Islet precursor cell (in vitro differentiated cells): ENCODE measurements at regions not wholly inside any gene's neighbourhood (a gene's known extent, or its start where the extent isn't known, plus 50 kb on each side); places are given as distances from the start of the nearest gene placed in this dataset.

ENCODE experiments used
- DNase-seq: peaks from one replicate; pipeline ENCODE4 v3.0.0-alpha.2; 2018

DNA sequence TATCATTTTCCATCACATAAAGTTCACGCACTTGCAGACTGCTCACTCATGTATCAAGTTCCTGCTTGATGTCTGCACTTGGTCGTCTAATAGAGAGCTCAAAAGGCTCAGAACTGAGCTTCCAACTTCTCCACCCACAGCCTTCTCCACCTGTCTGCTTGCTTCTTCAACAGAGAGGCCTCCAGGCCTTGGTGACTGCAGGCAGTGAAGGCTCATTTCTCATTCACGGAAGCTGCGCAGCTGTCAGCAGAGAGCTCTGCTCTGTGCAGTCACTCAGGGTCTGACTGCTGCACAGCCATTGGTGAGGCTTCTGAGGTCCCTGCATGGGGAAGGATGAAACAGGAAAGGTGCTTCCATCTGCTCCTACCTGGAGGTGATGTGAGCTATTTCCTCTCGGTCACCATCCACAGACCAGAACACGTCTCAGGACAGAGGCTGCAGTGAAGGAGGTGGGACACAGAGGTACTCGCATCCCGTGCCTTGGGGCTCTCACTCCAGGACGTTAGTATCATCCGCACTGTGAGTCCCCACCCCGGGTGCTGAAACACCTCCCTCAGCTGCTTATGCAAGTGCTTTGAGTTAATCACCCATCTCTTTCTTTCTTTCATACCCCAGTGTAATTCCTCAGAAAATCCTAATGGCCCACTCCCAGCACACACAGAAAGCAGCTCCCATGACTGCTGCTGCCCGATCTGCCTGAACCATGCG, 126.2 kb downstream of the TMEM18 start:
- no peak for DNase-seq

DNA sequence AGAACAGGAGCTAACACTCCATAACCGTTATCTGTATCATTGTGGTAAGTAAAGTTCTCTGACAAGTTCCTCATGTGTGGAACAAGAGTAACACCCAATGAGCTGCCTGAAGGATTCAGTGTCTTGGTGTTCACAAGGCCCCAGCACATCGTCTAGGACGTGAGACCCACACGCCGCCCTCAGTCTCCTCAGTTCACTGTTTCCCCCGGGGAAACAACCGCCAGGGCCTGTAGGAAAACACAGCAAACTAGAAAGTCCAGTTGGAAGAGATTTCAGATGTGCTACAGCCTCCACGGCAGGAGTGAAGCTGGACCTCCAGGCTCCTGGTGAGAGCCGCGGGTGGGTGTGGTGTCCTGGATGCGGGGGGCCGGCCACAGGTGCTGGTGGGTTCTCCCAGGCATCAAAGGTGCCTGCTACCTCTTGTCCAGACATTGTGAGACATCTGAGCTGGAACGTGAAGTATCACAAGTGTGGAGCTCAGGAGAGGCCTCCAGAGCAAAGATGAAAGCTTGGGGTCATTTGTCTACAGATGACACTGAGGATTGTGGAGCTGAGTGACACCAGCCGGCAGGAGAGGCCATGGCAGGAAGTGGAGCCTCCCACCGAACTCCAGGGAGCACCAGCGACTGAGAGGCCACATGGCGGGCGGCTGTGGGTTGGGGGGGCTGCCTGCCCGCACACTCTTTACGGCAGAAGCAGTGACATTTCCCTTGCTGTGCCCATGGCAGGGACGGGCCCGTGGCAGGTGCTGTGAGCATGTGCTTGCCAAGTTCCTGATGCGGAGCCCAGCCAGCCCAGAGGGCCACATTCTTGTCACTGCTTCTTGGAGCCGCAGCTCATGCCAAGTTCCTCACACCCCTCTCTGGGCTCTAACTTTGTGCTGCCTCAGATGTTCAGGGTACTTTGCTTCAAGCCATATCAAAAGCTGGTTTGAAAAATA, 131.2 kb downstream of the TMEM18 start:
- peak; percentile 40 for DNase-seq

DNA sequence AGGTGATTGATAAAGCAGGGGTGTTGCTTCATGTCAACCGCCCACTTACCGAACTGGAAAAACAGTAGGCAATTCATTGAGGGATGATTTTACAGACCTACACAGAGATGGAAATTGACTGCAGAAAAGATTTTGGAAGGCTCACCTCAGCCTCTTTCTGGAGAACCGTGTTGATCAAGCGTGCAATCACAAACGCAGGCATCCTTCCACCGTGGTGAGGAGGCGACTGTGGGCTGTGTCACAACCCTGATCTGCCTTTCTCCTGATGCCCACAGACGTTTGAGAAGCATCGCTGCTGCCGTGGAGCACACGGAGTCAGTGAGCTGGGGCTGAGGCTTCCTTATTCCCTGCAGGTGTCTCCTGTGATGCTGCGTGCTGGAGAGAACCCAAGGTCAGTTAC, 132.0 kb downstream of the TMEM18 start:
- DNase-seq: peak; percentile 37

DNA sequence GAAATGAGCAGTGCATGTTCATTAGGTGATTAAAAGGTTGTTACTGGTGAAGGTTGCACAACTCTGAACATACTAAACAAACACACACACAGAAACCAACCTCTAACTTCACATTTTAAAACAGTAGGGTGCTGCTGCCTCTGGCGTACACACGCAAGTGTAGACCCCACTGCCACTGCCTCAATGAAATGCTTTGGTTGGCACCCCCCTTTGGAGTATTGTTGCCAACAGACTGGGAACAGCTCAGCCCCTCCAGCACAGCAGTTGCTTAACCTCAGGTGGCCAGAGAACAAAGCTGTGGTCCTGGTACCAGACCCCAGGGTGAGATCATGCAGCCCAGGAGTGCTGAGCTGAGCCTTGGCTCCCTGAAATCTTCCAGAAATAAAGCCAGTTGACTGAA, 138.6 kb downstream of the TMEM18 start:
- no peak for DNase-seq

DNA sequence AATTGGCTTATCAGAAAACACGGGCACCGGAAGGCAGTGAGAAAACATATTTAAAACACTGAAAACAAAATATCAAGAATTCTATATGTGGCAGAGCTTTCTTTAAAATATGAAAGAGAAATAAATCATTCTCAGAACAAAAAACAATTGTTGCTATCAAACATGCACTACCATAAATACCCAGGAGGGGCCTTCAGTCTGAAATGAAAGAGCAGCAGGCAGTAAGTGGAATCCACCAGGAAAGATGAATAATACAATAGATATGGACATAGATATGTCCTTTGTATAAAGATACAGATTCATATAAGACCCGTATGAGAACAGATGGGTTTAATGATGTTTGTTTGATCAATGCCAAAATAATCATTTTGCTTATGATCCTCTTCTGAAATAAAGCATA, 142.0 kb downstream of the TMEM18 start:
- DNase-seq: no peak

DNA sequence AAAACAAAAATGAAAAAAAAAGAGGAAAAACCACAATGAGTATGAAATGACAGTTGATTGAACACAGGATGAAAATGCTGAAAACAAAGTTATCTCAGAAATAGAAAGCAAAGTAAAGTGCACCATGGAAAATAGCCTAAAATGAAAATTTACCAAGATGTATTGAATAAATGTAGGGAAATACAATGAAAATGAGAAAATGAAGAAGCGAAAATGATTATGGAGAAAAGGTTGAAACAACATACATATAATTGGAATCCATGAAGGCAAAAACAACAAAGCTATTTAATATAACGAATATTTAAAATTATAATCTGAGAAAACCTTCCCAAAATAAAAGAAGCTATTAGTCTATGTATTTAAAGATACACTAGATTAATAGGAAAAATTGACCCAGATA, 147.4 kb downstream of the TMEM18 start:
- no peak for DNase-seq

DNA sequence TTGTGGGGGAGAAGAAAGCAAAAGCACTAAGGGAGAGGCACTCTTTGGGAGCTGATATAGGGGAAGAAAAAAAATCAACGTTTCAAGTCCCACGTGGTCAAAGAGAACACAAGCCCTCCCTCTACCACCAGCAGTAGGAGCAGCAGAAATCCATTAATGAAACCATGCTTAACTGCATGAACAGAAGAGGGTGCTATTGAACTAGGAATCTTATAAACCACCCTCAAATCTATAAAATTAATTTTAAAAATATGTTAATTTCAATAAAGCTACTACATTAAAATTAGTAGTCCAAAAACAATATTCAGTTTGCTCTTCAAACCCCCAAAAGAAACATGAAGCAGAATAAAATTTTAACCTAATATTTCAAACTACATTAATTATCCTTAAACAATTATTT, 147.8 kb downstream of the TMEM18 start:
- no peak for DNase-seq

DNA sequence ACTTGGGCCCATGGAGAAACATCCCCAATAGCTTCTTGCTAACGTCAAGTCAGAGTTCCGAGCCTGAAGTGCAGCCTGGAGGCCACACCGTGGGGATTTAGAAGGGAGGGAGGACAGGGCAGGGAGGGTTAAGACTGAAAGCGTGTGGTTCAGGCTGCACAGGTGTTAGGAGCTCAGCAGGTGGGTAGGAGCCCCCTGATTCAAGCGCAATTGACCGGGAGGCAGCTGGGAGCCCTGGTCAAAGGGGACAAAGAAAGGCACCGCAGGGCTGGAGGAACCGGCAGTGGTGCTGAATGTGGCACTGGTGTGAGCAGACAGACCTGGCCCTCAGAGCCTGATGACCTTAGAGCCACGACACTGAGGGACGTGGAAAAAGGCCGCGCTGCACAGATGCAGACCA, 149.6 kb downstream of the TMEM18 start:
- DNase-seq: no peak

DNA sequence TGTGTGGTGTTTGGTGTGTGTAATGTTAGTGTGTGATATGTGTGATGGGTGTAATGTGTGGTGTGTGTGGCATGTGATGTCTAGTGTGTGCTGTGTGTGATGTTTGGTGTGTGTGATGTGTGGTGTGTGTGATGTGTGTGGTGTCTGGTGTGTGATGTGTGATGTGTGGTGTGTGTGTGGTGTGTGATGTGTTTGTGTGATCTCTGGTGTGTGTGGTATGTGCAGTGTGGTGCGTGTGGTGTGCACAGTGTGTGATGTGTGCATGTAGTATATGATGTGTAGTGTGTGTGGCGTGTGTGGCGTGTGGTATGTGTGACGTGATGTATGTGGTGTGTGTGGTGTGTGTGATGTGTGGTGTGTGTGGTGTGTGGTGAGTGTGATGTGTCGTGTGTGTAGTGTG, 150.3 kb downstream of the TMEM18 start:
- no peak for DNase-seq

DNA sequence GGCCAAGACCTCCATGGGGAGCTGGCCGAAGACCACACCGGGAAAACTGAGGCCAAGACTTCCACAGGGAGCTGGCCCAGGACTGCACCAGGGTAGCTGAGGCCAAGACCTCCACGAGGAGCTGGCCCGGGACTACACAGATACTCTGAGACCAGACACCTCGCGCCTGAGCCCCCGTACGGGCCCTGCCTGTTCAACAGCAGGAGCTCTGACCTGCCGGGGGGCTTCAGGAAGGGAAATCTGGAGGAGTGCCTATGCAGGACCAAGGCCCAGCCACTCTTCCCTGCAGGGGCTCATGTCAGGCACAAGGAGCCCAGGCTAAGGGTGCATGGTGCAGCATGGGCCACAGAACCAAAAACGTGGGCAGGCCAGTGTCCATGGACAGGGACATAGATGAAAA, 151.6 kb downstream of the TMEM18 start:
- DNase-seq: no peak

DNA sequence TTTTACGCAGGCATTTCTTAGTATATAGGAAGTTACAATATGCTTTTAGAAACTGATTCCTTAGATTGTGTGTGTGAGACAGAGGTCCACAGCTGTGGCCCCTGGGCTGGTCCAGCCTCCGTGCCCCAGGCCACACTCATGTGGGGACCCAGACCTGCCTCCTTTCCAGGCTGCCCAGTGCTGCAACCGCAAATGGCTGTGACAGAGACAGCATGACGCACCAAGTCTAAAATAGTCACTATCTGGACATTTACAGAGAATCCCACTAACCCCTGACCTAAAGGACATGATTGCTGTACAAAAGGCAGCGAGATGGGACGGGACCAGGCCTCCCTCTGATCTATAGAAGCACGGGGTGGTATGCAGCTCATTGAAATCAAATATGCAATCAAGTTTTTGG, 152.2 kb downstream of the TMEM18 start:
- no peak for DNase-seq

DNA sequence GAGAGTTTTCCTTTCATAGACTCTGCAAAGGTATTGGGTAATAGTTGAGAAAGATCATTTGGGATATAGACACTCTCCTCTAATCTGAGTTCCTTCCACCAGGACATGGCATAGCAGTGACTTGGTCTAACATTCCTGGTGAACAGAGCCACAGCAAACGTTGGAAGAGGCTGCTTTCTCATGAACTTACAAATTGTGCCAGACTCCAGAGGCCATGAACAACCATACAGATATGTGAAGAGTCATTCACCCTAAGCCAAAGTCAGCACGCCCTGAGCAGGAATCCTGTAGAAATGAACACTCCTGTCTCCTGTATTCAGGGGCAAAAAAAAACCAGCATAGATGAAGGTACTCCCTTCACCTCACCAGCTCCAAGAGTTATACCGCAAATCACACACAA, 152.8 kb downstream of the TMEM18 start:
- DNase-seq: peak; percentile 77

DNA sequence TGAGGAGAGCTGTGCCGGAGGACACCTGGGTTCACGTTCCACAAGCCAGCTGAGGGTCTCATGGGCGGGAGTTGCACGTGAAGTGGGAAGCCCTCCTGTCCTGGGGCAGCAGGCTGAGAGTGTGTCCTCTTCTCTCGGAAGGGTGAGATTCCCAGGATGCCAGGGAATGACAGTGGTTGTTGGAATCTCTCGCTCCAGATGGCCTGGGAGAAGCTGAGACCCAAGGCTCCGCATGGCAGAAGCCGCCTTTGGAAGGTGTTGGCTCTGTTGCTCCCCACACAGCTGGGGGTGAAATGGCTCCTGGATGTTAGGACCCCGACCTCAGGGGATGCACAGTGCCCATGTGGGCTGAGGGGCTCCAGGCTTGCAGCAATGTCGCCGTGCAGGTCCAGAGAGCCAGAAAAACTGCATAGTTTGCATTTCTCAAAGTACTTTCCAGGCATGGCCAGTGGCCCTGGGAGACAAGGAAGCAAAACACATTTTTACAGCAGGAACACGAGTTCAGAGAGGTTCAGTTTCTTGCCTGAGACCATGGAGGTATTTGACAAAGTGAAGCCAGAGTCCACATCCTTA, 153.4 kb downstream of the TMEM18 start:
- DNase-seq: peak; percentile 77

DNA sequence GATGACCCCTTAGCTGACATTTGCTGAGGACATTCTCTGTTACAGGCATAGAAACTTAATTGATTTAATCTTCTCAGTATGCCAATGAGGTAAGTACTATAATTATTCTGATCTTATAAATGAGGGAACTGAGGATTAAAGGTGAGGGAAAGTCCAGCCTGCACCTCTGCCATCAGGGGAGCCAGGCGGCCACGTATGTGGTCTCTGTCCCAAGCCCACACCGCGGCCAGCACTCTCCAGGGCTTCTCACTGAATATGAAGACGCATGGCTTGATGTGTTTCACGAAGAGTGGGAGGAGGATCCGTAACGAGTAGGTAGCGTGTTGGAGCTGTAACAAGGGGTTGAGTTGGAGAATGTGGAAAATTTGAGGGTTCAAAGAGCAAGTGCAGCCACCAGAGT, 154.4 kb downstream of the TMEM18 start:
- DNase-seq: no peak

DNA sequence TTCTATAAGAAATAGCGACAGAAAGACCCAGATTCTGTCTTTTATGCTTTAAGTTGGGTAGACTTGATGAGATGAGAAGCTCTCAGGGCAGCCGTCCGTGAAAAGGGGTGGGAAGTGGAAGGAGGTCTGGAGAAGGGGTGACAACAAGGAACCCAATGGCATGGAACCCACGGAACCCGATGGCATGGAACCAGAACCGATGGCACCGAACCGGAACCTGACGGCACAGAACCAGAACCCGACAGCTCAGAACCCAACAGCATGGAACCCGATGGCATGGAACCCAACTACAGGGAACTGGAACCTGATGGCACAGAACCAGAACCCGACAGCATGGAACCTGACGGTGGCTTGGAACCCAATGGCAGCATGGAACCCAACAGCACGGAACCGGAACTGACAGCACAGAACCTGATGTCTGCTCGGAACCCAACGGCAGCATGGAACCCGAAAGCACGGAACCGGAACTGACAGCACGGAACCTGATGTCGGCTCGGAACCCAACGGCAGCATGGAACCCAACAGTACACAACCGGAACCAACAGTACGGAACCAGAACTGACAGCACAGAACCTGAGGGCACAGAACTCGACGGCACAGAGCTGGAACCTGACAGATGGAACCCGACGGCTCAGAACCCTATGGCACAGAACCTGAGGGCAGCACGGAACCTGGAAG, 155.2 kb downstream of the TMEM18 start:
- DNase-seq: no peak

DNA sequence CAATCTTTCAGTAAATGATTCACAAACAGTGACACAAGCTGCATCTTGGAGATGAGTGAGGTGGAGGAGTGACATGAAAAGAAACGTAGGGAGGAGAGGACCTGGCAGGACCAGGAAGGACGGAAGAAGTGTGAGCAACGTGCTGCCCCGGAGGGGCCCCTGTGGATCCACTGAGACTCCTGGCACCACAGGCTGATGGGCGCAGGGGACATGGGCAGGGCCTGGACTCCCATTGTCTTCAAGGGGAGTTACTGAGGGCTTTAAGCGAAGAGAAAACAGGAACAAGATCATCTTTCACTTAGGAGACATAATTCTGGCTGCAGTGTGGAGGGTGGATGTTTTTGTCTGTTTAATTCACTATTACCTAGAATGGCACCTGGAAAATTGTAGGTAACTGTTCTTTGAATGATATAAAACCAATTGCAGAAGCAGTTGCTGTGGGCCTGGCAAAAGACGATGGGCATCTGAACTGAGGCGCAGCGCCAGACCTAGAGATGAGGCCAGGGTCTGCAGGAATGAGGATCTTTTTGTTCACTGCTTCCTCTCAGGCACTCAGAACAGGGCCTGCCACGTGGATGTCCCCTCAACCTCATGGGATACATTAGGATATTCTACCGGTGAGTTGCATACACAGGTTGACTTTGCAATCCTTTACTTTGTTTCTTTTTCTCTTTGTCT, 156.4 kb downstream of the TMEM18 start:
- DNase-seq: no peak

DNA sequence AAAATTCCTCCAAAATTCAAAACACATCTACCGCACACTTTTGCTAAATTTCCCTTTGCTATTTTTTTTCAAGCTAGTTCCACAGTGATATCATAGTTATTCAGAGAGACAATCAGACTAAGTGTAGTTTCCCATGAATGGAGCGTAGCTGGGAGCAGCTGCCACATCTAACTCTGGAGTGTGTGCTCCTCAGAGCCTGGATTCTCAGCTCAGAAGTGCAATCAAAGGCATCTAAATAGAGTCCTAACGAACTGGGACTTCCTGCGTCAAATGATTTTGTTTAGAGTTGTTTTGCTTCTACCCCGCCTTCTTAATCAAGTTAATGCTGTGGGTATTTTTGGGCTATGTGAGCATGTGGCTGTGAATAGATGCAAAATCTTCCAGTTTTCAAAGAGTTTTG, 160.3 kb downstream of the TMEM18 start:
- DNase-seq: no peak

DNA sequence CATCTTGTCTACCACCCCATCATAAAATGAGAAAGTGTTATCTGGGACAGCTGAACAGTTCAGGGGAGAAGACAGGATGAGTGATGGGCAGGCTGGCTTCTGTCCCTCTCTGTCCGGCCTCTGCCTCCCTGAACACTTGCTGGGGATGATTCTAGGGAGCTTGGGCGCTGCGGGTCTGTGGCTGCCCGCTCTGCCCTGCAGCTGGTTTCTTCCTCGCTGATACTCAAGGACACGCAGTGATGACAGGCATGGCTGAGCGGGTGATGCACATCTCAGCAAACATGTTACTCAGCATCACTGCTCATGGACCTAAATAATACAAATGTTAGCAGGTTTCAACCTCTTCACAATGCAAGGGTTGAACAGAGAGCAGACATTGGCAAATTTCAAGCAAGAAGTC, 161.1 kb downstream of the TMEM18 start:
- DNase-seq: no peak

DNA sequence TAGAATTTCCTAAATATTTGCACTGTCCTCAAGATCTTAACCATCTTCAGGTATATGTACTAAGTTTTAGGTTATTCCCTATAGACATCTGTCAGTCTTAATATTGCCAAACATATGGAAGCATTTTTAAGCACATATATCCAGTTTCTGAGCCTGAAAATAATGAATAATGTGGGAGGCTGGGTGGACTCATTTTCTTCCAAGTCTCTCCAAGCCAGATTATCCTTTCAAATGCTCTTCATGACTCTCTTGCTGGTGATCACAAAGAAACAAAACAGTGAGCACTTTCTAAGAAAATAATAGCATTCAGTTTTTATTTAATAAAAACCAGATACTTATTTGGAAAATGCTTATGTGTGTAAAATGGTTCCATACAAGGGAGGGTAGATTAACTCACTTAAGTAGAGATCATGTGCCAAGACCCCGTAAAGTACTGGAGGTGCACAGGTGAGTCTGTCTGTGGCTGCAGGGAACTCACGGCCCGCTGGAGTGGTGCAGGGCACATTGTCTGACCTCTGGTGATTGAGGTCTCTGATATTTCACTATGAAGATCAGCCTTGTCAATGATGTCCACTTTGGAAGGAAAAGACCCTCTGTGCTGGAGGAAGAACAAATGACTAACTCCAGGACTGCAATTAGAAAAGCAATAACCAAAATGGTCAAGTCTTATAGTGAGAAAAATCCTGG, 161.6 kb downstream of the TMEM18 start:
- DNase-seq: no peak

DNA sequence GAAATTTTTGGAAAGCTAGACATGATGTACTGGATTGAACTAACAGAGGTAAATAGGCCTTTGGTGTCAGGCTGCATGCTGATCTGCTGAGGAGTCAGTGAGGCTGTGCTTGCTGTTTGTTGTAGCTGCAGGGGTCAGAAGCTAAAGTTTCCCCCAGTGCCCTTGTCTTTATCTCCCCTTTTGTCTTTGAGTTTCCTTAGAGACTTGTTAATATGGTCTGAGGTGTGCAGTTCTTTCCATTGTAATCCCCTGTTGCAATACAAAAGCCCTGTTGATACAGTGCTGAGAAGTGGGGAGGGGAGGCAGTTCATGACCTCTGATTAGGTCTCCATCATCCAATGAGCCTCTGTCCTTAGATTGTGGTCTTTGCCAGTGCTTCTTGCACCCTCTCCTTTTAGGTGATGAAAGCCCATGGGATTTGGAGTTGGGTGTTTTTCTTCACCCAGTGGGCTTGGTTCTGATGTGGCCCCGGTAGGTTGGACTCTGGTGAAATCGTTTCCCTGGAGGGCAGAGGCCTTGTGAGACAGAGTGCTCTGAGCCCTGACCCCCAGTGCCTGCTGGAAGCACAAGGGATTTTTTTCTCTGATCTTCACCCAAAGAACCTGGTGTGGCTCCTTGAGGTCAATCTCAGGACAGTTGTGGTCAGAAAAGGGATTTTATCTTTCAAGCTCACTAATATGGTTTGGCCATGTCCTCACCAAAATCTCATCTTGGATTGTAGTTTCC, 163.1 kb downstream of the TMEM18 start:
- no peak for DNase-seq

DNA sequence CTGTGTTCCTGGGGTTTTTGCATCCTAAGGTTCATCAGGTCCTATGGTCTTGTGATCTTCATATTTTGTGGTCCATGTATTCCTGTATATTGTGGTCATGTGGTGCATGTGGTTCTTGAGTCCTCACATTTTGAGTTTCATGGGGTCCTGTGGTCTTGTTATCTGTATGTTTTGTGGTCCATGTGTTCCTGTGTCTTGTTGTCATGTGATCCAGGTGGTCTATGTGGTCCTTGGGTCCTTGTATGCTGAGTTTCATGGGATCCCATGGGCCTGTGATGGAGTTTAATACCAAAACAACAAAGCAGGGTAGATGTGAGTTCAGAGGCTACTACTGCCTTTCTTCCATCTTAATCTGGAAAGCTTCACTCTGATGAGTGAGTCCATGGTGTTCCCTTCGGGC, 166.4 kb downstream of the TMEM18 start:
- no peak for DNase-seq

DNA sequence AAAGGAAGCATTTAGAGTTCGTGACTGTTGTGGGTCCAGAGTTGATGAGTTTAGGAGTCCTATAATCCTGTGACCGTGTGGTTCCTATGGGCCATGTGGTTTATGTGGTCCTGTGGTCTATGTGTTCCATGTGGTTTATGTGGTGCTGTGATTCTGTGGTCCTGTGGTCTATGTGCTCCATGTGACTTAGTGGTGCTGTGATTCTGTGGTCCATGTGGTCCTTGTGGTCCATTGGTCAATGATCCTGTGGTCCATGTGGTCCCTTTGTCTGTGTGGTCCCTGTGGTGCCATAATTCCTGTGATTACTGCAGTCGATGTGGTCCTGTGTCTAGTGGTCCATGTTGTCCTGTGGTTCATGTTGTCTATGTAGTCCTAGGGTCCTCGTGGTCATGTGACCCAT, 167.3 kb downstream of the TMEM18 start:
- no peak for DNase-seq
